NCI-H69 (cell line): ENCODE measurements at regions not wholly inside any gene's neighbourhood (a gene's known extent, or its start where the extent isn't known, plus 50 kb on each side); places are given as distances from the start of the nearest gene placed in this dataset.

Experiments
- DNase-seq: peaks from one replicate; lab custom pipeline; 2025; lab: John Stamatoyannopoulos, UW

GRCh38 chr3:26522919-26523318, 99.7 kb upstream of the LRRC3B start:
- no peak for DNase-seq

- DNase-seq = no peak
Measured at GRCh38 chr3:26525013-26525412, 97.6 kb upstream of the LRRC3B start.

- DNase-seq = no peak
Measured at GRCh38 chr3:26535151-26535550, 87.4 kb upstream of the LRRC3B start.

GRCh38 chr3:26536955-26537354, 85.6 kb upstream of the LRRC3B start:
- no peak for DNase-seq

GRCh38 chr3:26550413-26550812, 72.2 kb upstream of the LRRC3B start:
- no peak for DNase-seq

- DNase-seq = no peak
Measured at GRCh38 chr3:26556637-26557036, 65.9 kb upstream of the LRRC3B start.

GRCh38 chr3:26558257-26558656, 64.3 kb upstream of the LRRC3B start:
- no peak for DNase-seq

- no peak for DNase-seq
Measured at GRCh38 chr3:26559227-26559626, 63.3 kb upstream of the LRRC3B start.

GRCh38 chr3:26560081-26560480, 62.5 kb upstream of the LRRC3B start:
- DNase-seq = no peak

GRCh38 chr3:26562021-26562768, 60.4 kb upstream of the LRRC3B start:
- DNase-seq = no peak
